UCSD-AML1 (cell line): ENCODE measurements at regions not wholly inside any gene's neighbourhood (a gene's known extent, or its start where the extent isn't known, plus 50 kb on each side); places are given as distances from the start of the nearest gene placed in this dataset.

ENCODE experiments used
- DNase-seq: peaks from one replicate; lab custom pipeline; 2025; ENCODE audit not compliant: unreplicated experiment; lab: John Stamatoyannopoulos, UW

DNA sequence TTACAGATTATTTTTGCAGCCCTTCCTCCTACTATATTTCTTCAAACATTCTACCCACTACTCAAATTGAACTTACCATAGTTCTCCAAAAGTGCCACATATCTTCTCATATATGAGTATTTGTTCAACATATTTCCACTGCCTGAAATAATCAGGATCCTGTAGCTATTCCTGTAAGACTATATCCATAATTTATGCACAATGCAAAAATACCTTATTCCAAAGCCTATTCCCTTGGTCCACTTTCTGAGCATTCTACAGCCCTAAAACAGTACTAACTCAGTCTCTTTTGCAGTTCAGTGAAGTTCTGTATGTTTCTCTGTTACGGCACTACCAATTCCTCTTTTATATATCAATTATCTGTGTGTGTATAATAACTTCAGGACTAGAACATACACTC is 1283.7 kb upstream of the ADGRL2 start:
- no peak for DNase-seq

DNA sequence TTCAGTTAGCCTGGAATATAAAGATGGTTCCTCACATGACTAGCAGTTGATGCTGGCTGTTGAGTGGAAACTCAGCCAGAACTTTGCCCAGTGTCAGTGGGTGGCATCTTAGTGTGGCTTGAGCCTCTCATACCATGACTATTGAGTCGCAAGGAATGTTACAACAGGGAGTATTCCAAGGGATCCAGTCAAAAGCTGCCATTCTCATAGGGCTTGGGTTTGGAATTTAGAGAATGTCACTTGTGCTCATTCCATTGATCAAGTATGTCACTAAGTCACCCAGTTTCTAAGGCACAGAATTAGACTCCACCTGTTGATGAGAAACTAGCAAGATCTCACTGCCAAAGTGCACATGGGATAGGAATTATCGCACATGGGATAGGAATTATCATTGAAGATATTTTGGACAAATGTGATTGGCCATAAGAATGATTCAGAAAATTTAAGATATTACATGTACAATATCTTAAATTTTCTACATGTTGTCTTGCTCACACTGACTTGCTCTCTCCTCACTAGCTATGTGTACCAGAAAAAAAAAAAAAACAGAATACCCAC is 1290.7 kb upstream of the ADGRL2 start:
- DNase-seq: no peak

DNA sequence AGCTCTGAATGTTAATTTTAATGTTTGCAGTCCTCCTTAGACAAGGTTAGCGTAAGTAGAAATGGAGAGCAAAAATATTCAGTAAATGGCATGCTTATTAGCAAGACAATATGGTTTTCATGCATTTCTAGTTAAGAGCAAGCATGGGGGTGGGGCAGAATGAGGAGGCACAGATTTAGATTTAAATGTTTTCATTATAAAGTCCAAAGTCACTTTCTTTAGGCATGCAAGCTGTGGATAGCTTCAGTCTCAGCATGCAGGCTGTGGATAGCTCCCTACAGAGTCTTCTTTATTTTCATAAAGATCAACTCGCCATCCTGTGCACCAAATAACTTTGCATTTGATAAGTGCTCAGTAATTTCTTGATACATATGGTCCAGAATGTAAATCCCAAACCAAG is 1294.5 kb upstream of the ADGRL2 start:
- no peak for DNase-seq

DNA sequence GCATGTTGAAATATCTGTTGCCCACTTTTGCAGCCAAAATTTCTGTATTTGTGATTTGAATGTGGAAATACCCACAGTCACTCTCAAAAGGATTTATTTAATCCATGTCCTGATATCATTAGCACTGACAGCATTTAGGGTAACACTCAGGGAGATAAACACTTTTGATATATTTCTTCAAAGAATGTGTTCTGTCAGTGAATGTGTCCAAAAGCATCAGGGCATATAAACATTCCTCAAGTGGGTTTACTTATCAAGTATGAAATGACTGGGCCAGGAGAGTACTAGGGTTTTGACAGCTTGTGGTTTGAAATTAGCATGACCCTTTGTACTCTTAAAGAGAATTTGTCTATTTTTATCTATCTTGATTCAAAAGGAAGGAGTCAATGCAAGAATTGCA is 1302.1 kb upstream of the ADGRL2 start:
- DNase-seq: no peak

DNA sequence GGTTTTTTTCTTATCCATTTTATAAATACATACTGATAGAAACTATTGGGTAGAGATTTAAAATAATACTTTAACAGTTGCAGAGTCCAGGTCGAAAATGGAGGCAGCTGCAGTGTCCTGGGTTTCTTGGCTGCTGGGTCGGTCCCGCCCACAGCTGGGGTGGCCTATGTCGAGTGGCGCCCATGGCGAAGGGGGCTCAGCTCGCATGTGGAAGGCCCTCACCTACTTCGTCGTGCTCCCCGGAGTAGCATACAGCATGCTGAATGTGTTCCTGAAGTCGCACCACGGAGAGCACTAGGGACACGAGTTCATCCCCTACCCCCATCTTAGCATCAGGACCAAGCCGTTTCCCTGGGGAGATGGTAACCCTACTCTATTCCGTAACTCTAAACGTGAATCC is 1304.9 kb upstream of the ADGRL2 start:
- no peak for DNase-seq

DNA sequence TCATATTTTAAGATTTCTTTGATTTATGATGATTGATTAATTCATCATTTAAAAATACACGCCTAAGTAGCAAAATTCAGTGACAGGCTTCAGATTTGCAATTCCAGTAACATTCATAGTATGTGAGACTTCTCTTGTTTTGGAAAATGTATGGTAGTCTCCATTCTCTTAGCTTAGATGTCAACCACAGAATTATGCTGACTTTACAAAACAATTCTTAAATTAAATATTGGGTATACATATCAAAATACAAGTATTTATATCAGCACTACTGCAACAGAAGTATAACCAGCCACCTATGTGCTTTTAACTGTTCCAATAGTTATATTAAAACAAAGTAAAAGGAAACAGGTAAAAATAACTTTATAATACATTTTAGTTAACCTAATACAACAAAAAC is 1328.6 kb upstream of the ADGRL2 start:
- DNase-seq: no peak

DNA sequence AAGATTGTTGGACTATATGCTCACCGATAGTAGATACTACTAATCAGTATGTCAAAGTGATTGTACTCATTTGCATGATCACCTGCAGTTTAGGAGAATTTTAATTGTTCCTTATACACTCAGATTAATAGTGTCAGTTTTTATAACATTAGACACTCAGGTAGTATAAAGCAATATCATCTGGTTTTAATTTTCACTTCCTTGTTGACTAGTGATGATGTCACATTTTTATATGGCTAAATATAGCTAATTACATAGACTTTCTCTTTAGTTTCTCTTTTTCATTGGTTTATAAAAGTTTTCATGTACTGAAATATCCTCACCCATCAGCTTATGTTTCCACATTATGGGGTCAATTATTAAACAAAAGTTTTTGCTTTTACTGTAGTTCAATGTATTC is 1332.4 kb upstream of the ADGRL2 start:
- no peak for DNase-seq

DNA sequence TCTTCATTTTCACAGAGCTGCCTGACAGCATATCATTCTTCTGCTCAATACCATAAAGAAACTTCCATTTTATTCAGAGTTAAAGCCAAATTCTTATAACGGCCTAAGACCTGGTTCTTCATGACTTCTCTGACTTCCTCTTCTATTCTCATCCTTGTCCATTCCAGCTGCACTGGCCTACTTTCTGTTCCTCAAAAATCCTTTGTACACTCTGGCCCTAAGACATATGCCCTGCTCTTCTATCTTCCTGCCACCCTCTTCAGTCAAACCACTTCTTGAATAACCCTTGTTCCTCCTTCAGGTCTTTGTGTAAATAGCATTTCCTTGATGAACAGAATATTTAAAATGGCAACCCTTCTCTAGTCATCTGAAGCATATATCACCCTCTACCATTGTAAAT is 1338.7 kb upstream of the ADGRL2 start:
- DNase-seq: no peak

DNA sequence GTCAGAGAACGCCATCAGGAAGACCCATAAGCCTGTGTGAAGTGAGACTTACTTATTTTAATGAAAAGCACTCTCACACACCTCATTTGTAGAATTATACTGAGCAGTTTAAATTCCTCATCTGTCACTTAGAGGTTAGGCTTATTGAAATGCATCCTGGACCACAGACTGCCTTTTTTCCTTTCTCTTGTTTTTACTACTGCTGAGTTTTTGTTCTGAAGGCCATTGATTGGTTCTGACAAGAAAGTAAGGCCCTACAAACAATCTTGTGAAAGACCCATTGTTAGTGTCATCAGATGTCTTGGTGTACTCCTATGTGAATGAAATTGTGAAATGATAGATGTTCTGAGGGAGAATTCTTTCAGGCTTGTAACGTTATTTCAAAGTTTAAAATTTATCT is 1343.3 kb upstream of the ADGRL2 start:
- no peak for DNase-seq

DNA sequence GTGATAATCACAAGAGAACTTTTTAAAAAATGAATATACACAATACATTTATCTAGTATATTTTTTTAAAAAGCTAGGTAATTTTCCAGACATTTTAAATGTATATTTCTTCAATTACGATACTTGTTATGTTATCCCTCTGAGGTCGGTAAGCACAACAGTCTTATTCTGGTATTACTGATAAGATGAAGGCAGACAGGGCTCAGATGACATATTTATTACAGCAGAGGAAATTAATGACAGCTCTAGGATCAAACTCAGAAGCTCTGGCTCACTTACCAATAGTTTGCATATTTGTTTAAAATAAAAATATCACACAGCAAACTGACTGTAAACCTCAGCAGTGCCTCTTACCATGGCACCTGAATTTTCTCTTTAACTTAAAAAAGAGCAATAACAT is 1347.0 kb upstream of the ADGRL2 start:
- no peak for DNase-seq

DNA sequence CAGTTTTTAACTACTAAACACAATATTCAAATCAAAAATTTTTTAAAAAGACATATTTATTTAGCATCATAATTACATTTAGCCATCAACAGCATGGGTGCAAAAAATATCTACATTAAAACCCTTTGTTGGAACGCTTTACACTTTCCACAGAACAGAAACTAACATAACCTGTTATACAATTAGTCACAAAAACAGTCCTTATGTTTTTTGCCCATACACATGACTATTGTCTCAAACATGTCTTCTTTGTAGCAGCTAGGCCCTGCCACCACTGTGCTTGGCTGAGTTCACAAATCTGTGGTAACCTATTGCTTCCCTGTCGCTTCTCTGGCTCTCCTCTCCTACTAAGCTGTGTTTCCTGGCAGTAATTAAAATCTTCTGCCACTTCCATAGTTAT is 1350.0 kb upstream of the ADGRL2 start:
- DNase-seq: no peak

DNA sequence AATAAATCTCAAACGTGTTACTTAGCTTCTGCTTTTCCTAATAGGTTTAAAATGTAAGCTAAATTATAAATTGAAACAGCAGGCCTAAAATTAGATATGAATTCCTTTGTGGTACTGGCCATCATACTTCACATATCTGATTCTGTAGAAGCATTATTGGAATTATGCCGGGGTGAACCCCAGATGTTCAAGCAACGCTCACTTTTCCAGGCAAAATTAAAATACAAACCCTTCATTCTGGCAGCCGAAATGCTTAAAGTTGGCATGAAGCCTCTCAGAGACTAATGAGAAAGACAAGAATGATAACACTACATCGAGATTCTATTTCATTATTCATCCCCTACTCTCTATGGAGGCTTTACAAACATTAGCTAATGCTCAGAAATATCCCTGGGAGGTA is 1352.7 kb upstream of the ADGRL2 start:
- DNase-seq: no peak

DNA sequence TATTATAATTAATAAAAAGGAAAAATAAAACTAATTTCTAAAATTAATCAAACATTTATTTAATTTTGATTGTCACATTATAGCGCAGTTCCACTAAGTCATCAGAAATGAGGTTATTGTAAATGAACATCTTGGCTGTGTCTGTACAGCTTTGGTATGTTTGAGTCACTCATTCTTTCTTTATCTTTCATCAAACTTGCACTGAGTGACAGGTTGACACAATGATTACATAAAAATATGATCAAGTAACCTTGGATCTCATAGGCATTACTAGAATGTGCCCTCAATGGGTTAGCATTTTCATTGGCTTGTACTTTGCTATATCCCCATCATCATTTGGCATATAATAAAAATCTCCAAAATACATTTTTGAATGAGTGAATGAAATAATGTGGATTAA is 1353.2 kb upstream of the ADGRL2 start:
- DNase-seq: no peak

DNA sequence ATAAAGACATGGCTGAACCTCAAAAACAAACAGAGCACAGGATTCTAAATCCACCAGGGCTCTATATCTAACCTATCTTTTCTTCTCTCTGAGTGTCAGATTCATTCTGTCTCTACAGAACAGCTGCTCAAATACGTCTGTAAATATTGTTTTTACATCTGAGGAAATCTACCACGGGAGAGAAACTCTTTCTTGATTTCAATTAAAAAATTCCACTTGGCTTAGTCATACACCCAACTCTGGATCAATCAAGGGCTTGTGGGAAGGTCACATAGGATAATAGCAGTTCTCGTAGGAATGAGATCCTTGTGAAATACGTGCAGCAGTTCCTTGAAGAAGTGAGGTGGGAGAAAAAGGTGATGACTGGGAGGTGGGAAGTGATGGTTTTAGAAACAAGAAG is 1355.7 kb upstream of the ADGRL2 start:
- no peak for DNase-seq

DNA sequence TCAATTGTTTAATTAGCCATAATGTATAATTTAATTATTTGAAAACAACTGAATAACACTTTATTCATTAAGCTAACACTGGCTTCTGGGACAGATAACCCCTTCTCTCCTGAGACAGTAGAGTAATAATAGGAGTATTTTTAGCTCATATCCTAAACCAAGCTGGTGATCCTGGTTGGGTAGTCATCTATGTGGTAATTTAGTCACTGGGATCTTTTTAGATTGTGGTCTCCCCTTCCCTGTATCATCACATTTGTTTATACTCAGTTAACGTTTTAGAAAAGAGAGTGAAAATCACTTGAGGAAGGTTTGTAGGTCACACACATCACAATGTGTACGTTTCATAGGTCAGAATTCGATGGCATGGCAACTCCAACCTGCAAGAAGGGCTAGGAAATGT is 1356.6 kb upstream of the ADGRL2 start:
- no peak for DNase-seq

DNA sequence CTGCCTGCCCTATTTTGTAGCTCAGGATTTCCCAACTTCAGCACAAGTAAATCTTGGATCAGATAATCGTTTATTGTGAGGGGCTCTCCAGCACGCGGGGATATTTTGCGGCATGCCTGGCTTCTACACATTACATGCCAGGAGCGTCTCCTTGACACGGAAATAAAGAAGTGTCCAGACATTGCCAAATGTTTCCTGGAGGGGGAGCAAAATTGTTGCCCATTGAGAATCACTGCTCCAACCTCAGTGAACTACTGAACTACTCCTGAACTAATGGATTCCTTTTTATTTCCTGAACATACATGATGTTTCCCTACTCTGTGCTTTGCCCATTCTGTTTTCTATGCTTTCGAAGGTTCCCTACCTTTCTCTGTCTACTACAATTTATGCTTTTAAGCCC is 1359.1 kb upstream of the ADGRL2 start:
- DNase-seq: no peak

DNA sequence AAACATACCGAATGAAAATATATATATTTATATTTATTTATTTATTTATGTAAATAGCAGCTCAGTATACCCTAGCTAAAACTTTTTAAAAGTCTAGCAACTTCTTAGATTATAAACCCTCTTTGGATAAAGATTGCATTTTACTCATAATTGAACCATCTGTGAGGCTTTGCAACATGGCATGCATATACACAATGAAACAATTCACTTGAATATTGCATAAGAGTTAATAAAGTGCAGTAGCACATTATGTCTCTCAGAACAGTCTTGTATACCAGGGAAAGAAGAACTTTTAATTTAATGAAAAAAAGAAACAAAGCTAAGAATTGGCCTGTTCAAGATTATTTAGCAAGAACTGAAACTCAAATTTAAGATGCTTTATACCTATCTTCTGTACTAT is 1363.9 kb upstream of the ADGRL2 start:
- no peak for DNase-seq

DNA sequence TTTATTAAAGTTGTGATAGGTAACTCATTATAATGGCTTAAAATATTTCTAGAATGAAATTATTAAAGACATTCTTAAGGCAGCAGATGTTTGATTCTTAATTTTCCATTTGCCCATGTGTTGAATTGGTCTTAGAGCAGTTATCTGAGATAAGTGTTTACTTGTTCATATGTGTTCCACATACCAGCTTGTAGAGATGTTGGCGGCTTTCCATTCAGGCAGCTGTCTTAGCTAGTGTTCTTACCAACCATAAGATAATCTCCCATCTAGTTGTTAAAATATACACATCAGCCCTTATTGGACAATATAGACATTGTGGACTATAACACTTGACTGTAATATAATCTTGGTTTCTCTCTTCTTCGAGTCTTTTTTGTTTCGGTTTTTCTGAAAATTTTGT is 1372.9 kb upstream of the ADGRL2 start:
- DNase-seq: no peak

DNA sequence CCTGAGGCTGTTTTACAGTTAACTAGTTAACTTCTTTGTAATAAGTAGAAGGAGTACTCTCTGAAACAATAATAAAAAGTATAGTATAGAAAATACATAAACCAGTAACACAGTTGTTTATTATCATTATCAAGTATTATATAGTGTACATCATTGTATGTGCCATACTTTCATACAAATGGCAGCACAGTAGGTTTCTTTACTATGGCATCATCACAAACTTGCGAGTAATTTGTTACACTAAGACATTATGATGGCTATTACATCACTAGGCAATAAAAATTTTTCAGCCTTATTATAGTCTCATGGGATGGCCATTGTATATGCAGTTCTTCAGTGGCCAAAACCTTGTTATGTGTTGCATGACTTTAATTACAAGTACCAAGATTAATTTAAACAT is 1376.5 kb upstream of the ADGRL2 start:
- DNase-seq: no peak

DNA sequence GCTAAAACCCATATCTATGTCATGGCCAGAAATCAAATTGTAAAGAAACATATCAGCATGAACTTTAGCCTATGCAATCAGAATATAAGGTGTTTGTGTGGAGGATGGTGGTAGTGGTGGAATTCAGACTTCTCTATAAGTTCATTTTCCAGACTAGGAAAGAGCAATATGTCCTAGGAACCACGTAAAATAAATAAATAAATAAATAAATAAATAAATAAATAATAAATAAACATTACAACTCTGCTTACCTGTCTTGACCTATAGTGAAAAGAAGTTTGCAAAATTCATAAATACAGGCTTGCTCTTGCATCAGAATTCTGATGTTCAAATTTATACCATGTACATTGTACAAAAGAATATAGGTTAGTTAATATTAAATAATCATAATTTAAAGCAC is 1382.6 kb upstream of the ADGRL2 start:
- DNase-seq: no peak

DNA sequence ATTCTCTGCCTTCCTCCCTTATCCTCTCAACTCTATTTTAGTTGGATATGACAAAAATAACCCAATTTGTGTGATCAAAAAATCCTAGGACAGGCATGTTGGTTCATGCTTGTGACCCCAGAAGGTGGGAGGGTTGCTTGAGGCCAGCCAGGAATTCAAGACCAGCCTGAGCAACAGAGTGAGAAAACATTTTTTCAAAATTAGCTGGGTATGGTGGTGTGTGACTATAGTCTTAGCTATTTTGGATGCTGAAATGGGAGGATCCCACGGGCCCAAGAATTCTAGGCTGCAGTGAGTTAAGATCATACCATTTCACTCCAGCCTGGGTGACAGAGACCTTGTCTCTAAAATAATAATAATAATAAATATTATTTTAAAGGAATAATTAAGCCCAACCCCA is 1383.1 kb upstream of the ADGRL2 start:
- no peak for DNase-seq

DNA sequence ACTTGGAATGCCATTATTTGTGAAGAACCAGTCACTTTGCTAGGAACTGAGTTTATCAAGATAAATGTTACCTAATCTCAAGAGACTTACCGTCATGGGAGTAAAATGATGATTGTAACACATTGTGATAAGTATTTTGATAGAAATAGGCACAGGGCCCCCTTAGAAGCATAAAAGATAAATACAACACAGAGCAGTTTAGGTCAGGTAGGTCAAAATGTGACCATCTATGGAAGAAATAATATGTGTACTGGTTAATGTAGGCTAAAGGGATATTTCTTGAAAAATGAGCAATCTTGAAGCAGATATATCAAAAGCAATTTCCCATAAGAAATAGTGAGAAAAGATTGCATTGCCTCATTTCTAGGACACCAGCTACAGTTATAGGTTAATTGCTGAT is 1386.8 kb upstream of the ADGRL2 start:
- DNase-seq: no peak

DNA sequence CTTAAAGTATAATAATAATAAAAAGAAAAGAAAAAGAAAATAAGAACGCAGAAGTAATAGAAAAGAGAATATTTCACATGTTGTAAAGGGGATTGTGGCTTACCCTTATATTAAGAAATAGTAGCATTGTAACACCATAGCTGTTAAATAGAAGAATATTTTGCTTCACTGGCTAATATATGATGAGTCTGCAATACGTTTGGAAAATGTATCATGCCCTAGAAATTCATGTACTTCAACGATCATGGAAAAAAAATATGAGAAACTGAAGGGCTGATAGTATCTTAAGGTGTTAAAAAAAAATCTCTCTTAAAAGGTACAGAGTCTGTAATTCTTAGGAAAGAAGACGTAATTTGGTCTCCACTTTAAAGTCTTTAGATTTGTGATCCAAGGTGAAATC is 1390.5 kb upstream of the ADGRL2 start:
- no peak for DNase-seq

DNA sequence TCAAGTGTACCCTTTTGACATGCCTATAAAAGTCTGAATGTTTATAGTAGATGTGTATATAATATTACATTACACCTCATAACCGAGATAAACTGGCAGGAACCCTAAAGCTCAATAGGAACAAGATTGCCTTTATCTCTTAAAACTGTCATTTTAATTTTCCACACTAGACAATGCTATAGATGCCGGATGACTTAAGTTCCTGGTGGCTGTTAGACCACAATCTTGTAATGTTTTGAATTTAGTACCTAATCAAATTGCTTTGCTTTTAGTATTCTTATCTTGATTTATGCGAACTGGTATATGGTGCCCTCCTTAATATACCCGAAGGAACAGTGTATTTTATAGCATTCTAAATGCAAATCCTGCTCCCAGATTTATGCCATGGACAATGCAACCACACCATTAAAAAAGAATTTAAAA is 1397.0 kb upstream of the ADGRL4 start:
- DNase-seq: no peak
